HepG2 (cell line): ENCODE measurements at regions not wholly inside any gene's neighbourhood (a gene's known extent, or its start where the extent isn't known, plus 50 kb on each side); places are given as distances from the start of the nearest gene placed in this dataset.

Experiments
- CREM ChIP-seq, 2 experiments: sonication (generic) in 1 of 2; formaldehyde crosslinking in 1 of 2; IDR thresholded peaks; 2 replicates each; pipeline versions ENCODE4 v1.4.0 to v1.6.1; 2016 to 2020; ENCODE audit warnings: antibody characterized with exemption in 1 of 2, mild to moderate bottlenecking in 1 of 2, missing genetic modification reagents in 1 of 2
- CTCF ChIP-seq: sonication (generic); formaldehyde crosslinking; IDR thresholded peaks from 2 replicates; pipeline ENCODE4 v1.5.0; 2020; ENCODE audit warnings: mild to moderate bottlenecking, missing genetic modification reagents, moderate library complexity
- EEA1 ChIP-seq: sonication (generic); formaldehyde crosslinking; IDR thresholded peaks from 2 replicates; pipeline ENCODE4 v1.5.1; 2020; ENCODE audit warnings: mild to moderate bottlenecking, missing genetic modification reagents, borderline replicate concordance
- HNF4A ChIP-seq: sonication (generic); formaldehyde crosslinking; IDR thresholded peaks from 2 replicates; pipeline ENCODE4 v1.4.0; 2020; ENCODE audit warnings: missing genetic modification reagents
- PATZ1 ChIP-seq: sonication (generic); formaldehyde crosslinking; IDR thresholded peaks from 2 replicates; pipeline ENCODE4 v1.4.0; 2020; ENCODE audit warnings: missing genetic modification reagents
- RARA ChIP-seq: IDR thresholded peaks from 2 replicates; pipeline ENCODE4 v1.6.1; 2016; ENCODE audit warnings: missing genetic modification reagents, missing compliant biosample characterization
- TBL1XR1 ChIP-seq: fragments of 150-350 bp; IDR thresholded peaks from 2 replicates; pipeline ENCODE4 v1.6.1; 2014; ENCODE audit warnings: borderline replicate concordance, low read length; ENCODE audit not compliant: partially characterized antibody
- ZNF34 ChIP-seq: sonication (generic); formaldehyde crosslinking; IDR thresholded peaks from 2 replicates; pipeline ENCODE4 v1.4.0; 2020; ENCODE audit warnings: mild to moderate bottlenecking, missing genetic modification reagents, borderline replicate concordance

GRCh38 chr6:113376847-113377165 lies 480.3 kb upstream of the MARCKS start:
- TF ChIP-seq TBL1XR1 (no peak), ZNF34 (CRISPR knock-in tag) (no peak), RARA (CRISPR knock-in tag) (no peak), CREM (IDR thresholded peaks at IDR 0.05) (no peak), CREM (CRISPR knock-in tag; IDR thresholded peaks at IDR 0.05) (no peak), HNF4A (no peak), PATZ1 (no peak), EEA1 (no peak), CTCF (no peak)
